Right lobe of liver (tissue), 6 donors: ENCODE measurements at regions not wholly inside any gene's neighbourhood (a gene's known extent, or its start where the extent isn't known, plus 50 kb on each side); places are given as distances from the start of the nearest gene placed in this dataset.
A peak's percentile ranks its signal among the peaks of the same experiment; 100 is the strongest.

Experiments used
- ATAC-seq, 4 donors: fragments of 200-7000 bp; cut with Tn5 transposase; one replicate each; pipeline ENCODE4 v1.9.1; 2020; ENCODE audit warnings: mild to moderate bottlenecking in 4 of 4, moderate library complexity in 4 of 4
- DNase-seq, 3 donors: peaks; one replicate each; pipeline ENCODE4 v3.0.0-alpha.2; 2020
- H3K27ac ChIP-seq, 3 donors: fragments of 200-600 bp; one replicate each; pipeline ENCODE4 v1.8.0; 2022
- H3K27me3 ChIP-seq, 2 donors: fragments of 200-600 bp; one replicate each; pipeline ENCODE4 v1.8.0; 2022
- H3K36me3 ChIP-seq, 4 donors: fragments of 200-600 bp; sonication (generic) in 1 of 4; one replicate each; pipeline versions ENCODE4 v1.5.1 to v1.8.0; 2017 to 2022; ENCODE audit warnings: control low read depth in 1 of 4
- H3K4me1 ChIP-seq, 4 donors: fragments of 200-600 bp; sonication (generic) in 1 of 4; one replicate each; pipeline versions ENCODE4 v1.5.1 to v1.8.0; 2017 to 2022; ENCODE audit warnings: control low read depth in 1 of 4
- H3K4me3 ChIP-seq, 3 donors: fragments of 200-600 bp; one replicate each; pipeline ENCODE4 v1.8.0; 2022
- H3K9me3 ChIP-seq, 4 donors: fragments of 200-600 bp; sonication (generic) in 1 of 4; one replicate each; pipeline versions ENCODE4 v1.5.1 to v1.8.0; 2017 to 2022; ENCODE audit warnings: control low read depth in 1 of 4
- POLR2A ChIP-seq: fragments of 450-650 bp; IDR thresholded peaks from one replicate; pipeline ENCODE4 v1.6.1; 2017; ENCODE audit warnings: antibody characterized with exemption, mild to moderate bottlenecking
- WGBS: methylation state at CpG from one replicate; pipeline ENCODE4 v1.1.6; 2018; ENCODE audit warnings: low coverage, low lambda C conversion rate; ENCODE audit not compliant: insufficient coverage; ENCODE audit errors: missing lambda C conversion rate; 5-methylcytosine and 5-hydroxymethylcytosine counted together
- intact Hi-C, 2 donors: fragments of 100-400 bp; cut with DNase I; formaldehyde crosslinking; loops; one replicate each; pipeline versions ENCODE4 v1.11.2 to v1.14.1; 2022
- TF ChIP-seq, protein P1 (sequence below), 4 donors: fragments of 200-600 bp in 3 of 4; fragments of 450-650 bp in 1 of 4; IDR thresholded peaks; one replicate each; pipeline versions ENCODE4 v1.5.1 to v1.8.0; 2016 to 2022; ENCODE audit warnings: antibody characterized with exemption in 4 of 4, mild to moderate bottlenecking in 2 of 4
- donor health status: DM: no; HTN: yes; CAD: no.
- donor health status: DM: no; HTN: no; CAD: no.
- donor health status: DM: no; HTN: no; CAD: no.
- donor health status: DM: no; HTN: yes; CAD: no.
- donor health status: DM: no; HTN: yes; CAD: no.

DNA sequence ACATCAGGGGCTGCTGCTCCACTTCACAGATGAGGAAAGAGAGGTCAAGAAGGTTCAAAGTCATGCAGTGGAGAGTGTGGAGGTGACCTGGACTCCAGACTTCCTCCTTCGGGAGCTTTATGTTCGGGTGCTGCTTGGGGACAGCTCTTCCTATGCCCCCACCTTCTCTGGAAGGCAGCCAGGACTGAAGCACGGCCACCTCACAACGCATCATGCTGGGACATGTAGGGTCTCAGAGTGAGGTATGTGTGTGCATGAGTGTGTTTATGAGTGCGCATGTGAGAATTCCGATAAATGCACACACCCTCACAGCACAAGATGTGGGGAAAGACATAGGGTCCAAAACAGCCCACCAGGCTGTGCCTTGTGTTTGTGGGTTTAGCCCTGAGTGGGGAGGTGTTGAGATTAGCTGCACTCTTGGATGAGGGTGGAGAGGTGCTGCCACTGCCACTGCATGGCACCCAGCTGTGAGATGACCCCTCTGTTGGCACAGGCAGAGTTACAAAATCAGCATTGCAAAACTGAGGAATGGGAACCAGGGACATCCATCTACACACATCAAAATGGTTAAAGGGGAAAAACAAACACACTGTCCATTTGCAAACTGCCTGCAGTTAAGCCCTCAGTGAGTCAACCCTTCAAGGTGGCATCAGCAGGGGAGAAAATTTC, 367.4 kb downstream of the SEC14L1 start:
- ATAC-seq = no peak
- 60% methylated on average over 3 of the region's 6 CpGs for WGBS

DNA sequence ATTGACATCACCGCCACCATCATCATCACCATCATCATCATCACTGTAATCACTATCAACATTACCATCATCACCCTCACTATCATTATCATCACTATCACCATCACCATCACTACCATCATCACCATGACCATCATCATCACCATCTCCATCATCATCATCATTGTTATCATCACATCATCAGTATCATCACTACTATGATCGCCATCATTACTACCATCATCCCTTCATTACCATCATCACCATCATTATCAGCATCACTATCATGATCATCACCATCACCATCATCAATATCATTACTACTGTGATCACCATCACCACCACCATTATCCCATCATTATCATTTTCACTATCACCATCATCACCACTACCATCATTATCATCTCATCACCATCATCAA, 368.3 kb downstream of the SEC14L1 start:
- DNase-seq (no peak), ATAC-seq (no peak)
- H3K27ac ChIP-seq = no peak overlapping the region
- no peaks in the 10 kb centered on the region for H3K27me3 ChIP-seq
- no peaks in the 10 kb centered on the region for H3K36me3 ChIP-seq
- H3K4me3 ChIP-seq = no peak overlapping the region
- no peaks in the 10 kb centered on the region for H3K9me3 ChIP-seq
- intact Hi-C loops = no loop called here
- WGBS = 93% methylated on average over 2 of the region's 2 CpGs
- TF ChIP-seq POLR2A = no peak
- TF ChIP-seq, protein P1, sequence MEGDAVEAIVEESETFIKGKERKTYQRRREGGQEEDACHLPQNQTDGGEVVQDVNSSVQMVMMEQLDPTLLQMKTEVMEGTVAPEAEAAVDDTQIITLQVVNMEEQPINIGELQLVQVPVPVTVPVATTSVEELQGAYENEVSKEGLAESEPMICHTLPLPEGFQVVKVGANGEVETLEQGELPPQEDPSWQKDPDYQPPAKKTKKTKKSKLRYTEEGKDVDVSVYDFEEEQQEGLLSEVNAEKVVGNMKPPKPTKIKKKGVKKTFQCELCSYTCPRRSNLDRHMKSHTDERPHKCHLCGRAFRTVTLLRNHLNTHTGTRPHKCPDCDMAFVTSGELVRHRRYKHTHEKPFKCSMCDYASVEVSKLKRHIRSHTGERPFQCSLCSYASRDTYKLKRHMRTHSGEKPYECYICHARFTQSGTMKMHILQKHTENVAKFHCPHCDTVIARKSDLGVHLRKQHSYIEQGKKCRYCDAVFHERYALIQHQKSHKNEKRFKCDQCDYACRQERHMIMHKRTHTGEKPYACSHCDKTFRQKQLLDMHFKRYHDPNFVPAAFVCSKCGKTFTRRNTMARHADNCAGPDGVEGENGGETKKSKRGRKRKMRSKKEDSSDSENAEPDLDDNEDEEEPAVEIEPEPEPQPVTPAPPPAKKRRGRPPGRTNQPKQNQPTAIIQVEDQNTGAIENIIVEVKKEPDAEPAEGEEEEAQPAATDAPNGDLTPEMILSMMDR (IDR thresholded peaks at IDR 0.05) = no peak
- no peaks in the 10 kb centered on the region for H3K4me1 ChIP-seq

More for the DNA sequence above, 367.4 kb downstream of the SEC14L1 start:
- H3K27ac ChIP-seq = no peak overlapping the region
- H3K4me1 ChIP-seq = no peaks in the 10 kb centered on the region
- H3K4me3 ChIP-seq = no peak overlapping the region
- DNase-seq = peak in 2 of 3 donors; percentile 22 to 30
- intact Hi-C loops = no loop called here
- TF ChIP-seq, protein P1 (IDR thresholded peaks at IDR 0.05) = no peak
- TF ChIP-seq POLR2A = no peak
- H3K9me3 ChIP-seq = no peaks in the 10 kb centered on the region
- no peaks in the 10 kb centered on the region for H3K27me3 ChIP-seq
- H3K36me3 ChIP-seq = no peaks in the 10 kb centered on the region

DNA sequence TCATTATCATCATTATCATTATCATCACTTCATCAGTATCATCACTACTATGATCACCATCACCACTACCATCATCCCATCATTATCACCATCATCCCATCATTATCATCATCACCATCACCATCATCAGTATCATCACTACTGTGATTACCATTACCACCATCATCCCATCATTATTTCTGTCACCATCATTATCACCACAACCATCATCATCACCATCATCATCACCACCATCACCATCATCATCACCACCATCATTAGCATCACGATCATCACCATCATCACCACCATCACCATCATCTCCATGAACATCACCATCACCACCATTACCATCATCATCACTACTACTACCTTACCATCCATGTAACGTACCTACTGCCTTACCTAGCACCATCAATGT, 368.8 kb downstream of the SEC14L1 start:
- no peak overlapping the region for H3K4me3 ChIP-seq
- H3K4me1 ChIP-seq = no peaks in the 10 kb centered on the region
- DNase-seq (no peak), ATAC-seq (no peak)
- intact Hi-C loops = no loop called here
- H3K27ac ChIP-seq = no peak overlapping the region
- 88% methylated on average over 2 of the region's 2 CpGs for WGBS
- no peaks in the 10 kb centered on the region for H3K36me3 ChIP-seq
- no peaks in the 10 kb centered on the region for H3K9me3 ChIP-seq
- no peaks in the 10 kb centered on the region for H3K27me3 ChIP-seq
- TF ChIP-seq, protein P1 (IDR thresholded peaks at IDR 0.05) = no peak
- no peak for TF ChIP-seq POLR2A

DNA sequence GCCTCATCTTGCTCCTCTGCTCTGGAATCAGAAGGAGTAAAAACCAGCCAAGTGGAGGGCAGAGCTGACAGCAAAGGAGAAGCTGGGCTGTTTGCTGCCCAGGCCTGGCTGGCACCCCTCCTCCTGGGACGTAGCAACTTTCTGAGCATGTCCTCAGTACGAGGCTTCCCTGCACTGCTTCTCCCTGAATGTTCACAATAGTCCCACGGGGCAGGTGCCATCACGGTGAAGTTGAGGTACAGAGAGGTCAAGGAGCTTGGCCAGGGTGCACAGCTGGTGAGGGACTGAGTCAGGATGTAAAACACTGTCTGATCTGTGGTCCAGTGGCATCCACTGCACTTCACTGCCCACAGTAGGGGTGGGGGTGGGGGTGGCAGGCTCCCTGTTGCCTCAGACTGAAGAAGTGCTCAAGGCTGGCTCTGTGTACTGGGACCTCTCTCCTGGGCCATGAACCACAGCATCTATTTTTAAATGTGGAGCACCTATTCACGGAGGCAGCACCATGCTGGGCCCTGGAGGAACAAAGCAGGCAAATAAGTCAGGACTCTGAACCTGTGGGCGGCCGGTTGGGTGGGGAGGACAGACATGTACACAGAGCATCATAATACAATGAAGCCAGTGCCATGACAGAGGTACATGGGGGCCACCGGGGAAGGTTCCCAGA, 369.5 kb downstream of the SEC14L1 start:
- Histone ChIP-seq H3K27me3 (no peaks in the 10 kb centered on the region), H3K36me3 (no peaks in the 10 kb centered on the region), H3K4me1 (no peaks in the 10 kb centered on the region), H3K27ac (no peak overlapping the region), H3K4me3 (no peak overlapping the region), H3K9me3 (no peaks in the 10 kb centered on the region)
- ATAC-seq = no peak
- intact Hi-C loops = no loop called here
- no peak for TF ChIP-seq POLR2A
- TF ChIP-seq, protein P1 (IDR thresholded peaks at IDR 0.05) = no peak
- 54% methylated on average over 3 of the region's 8 CpGs for WGBS
- peak in 1 of 3 donors; percentile 50 for DNase-seq
